GM12891 (cell line): ENCODE measurements at regions not wholly inside any gene's neighbourhood (a gene's known extent, or its start where the extent isn't known, plus 50 kb on each side); places are given as distances from the start of the nearest gene placed in this dataset.

Experiments
- POLR2A ChIP-seq: IDR thresholded peaks from 2 replicates; pipeline ENCODE4 v1.6.1; 2011; ENCODE audit warnings: low read depth, low read length, control low read depth
- POLR2AphosphoS5 ChIP-seq: IDR thresholded peaks from 2 replicates; pipeline ENCODE4 v1.6.1; 2011; ENCODE audit warnings: low read depth, low read length, control low read depth

- TF ChIP-seq POLR2A (no peak), POLR2AphosphoS5 (no peak)
Observed at GRCh38 chr21:27586986-27587385, 620.1 kb upstream of the ADAMTS5 start.
